HuH-7 (cell line): ENCODE measurements at regions not wholly inside any gene's neighbourhood (a gene's known extent, or its start where the extent isn't known, plus 50 kb on each side); places are given as distances from the start of the nearest gene placed in this dataset.

Source experiments
- DNase-seq: peaks from one replicate; pipeline ENCODE4 v3.0.0; 2011; ENCODE audit warnings: low spot score

GRCh38 chr1:22352355-22352754, 99.3 kb upstream of the ZBTB40 start:
- no peak for DNase-seq

GRCh38 chr1:22352896-22353295, 98.8 kb upstream of the ZBTB40 start:
- no peak for DNase-seq

- no peak for DNase-seq
Observed at GRCh38 chr1:22359427-22359826, 92.2 kb upstream of the ZBTB40 start.

GRCh38 chr1:22362626-22363402, 88.8 kb upstream of the ZBTB40 start:
- DNase-seq = no peak

- DNase-seq = no peak
Observed at GRCh38 chr1:22363403-22364325, 88.0 kb upstream of the ZBTB40 start.

- DNase-seq = no peak
Observed at GRCh38 chr1:22364326-22364650, 87.4 kb upstream of the ZBTB40 start.

- no peak for DNase-seq
Observed at GRCh38 chr1:22364764-22365163, 86.9 kb upstream of the ZBTB40 start.

- DNase-seq = no peak
Observed at GRCh38 chr1:22365331-22366295, 86.0 kb upstream of the ZBTB40 start.

GRCh38 chr1:22366346-22366745, 85.3 kb upstream of the ZBTB40 start:
- DNase-seq = no peak

- no peak for DNase-seq
Observed at GRCh38 chr1:22368125-22368524, 83.5 kb upstream of the ZBTB40 start.

GRCh38 chr1:22369294-22370189, 82.1 kb upstream of the ZBTB40 start:
- DNase-seq = no peak

- DNase-seq = no peak
Observed at GRCh38 chr1:22370190-22370498, 81.5 kb upstream of the ZBTB40 start.

GRCh38 chr1:22371408-22371807, 80.2 kb upstream of the ZBTB40 start:
- DNase-seq = no peak

GRCh38 chr1:22373252-22373651, 78.4 kb upstream of the ZBTB40 start:
- no peak for DNase-seq

GRCh38 chr1:22374001-22374400, 77.7 kb upstream of the ZBTB40 start:
- no peak for DNase-seq

- DNase-seq = no peak
Observed at GRCh38 chr1:22375601-22376000, 76.0 kb upstream of the ZBTB40 start.

- DNase-seq = no peak
Observed at GRCh38 chr1:22376001-22376400, 75.7 kb upstream of the ZBTB40 start.

- no peak for DNase-seq
Observed at GRCh38 chr1:22376546-22376945, 75.1 kb upstream of the ZBTB40 start.

- DNase-seq = no peak
Observed at GRCh38 chr1:22376976-22377375, 74.7 kb upstream of the ZBTB40 start.

- DNase-seq = no peak
Observed at GRCh38 chr1:22379566-22379965, 72.1 kb upstream of the ZBTB40 start.

- DNase-seq = no peak
Observed at GRCh38 chr1:22380024-22380785, 71.4 kb upstream of the ZBTB40 start.
